SK-N-SH treated with all-trans-retinoic acid at 6 μM for 48 hours (cell line): ENCODE measurements at regions not wholly inside any gene's neighbourhood (a gene's known extent, or its start where the extent isn't known, plus 50 kb on each side); places are given as distances from the start of the nearest gene placed in this dataset.

Experiments
- ATAC-seq: fragments of 200-7000 bp; cut with Tn5 transposase; 3 replicates; pipeline ENCODE4 v1.9.1; 2020; ENCODE audit warnings: mild to moderate bottlenecking, moderate library complexity
- ARNTL ChIP-seq: fragments of 450-650 bp; formaldehyde crosslinking; IDR thresholded peaks from 2 replicates; pipeline ENCODE4 v1.5.0; 2020; ENCODE audit warnings: low read depth, mild to moderate bottlenecking, moderate library complexity, borderline replicate concordance
- BACH2 ChIP-seq: fragments of 250-450 bp; sonication (Bioruptor Pico); IDR thresholded peaks from 2 replicates; pipeline ENCODE4 v1.9.0; 2021; ENCODE audit warnings: mild to moderate bottlenecking, borderline replicate concordance
- CSDC2 ChIP-seq: fragments of 250-450 bp; sonication (Bioruptor Pico); IDR thresholded peaks from 2 replicates; pipeline ENCODE4 v1.5.0; 2020; ENCODE audit warnings: mild to moderate bottlenecking, moderate library complexity
- ESRRG ChIP-seq: fragments of 250-450 bp; sonication (Bioruptor Pico); IDR thresholded peaks from 2 replicates; pipeline ENCODE4 v1.6.1; 2021; ENCODE audit warnings: mild to moderate bottlenecking
- GLIS3 ChIP-seq: fragments of 250-450 bp; sonication (Bioruptor Pico); IDR thresholded peaks from 2 replicates; pipeline ENCODE4 v1.5.0; 2020; ENCODE audit warnings: mild to moderate bottlenecking, moderate library complexity
- ISL1 ChIP-seq: fragments of 250-450 bp; sonication (Bioruptor Pico); IDR thresholded peaks from 2 replicates; pipeline ENCODE4 v2.1.2; 2022; ENCODE audit warnings: mild to moderate bottlenecking, moderate library complexity
- OSR1 ChIP-seq: fragments of 250-450 bp; sonication (Bioruptor Pico); IDR thresholded peaks from 2 replicates; pipeline ENCODE4 v1.8.0; 2022; ENCODE audit warnings: moderate library complexity, mild to moderate bottlenecking, inconsistent platforms
- PPARA ChIP-seq: fragments of 250-450 bp; sonication (Bioruptor Pico); IDR thresholded peaks from 2 replicates; pipeline ENCODE4 v1.5.0; 2020; ENCODE audit warnings: mild to moderate bottlenecking, borderline replicate concordance
- SNAI2 ChIP-seq: fragments of 250-450 bp; sonication (Bioruptor Pico); IDR thresholded peaks from 2 replicates; pipeline ENCODE4 v1.5.0; 2020; ENCODE audit warnings: mild to moderate bottlenecking, moderate library complexity
- TCF4 ChIP-seq: fragments of 250-450 bp; sonication (Bioruptor Pico); IDR thresholded peaks from 2 replicates; pipeline ENCODE4 v1.8.0; 2021; ENCODE audit warnings: mild to moderate bottlenecking, moderate library complexity, borderline replicate concordance
- TOX ChIP-seq: fragments of 250-450 bp; sonication (Bioruptor Pico); IDR thresholded peaks from 2 replicates; pipeline ENCODE4 v1.8.0; 2021; ENCODE audit warnings: mild to moderate bottlenecking, moderate library complexity, borderline replicate concordance
- TSHZ2 ChIP-seq: fragments of 250-450 bp; sonication (Bioruptor Pico); IDR thresholded peaks from 2 replicates; pipeline ENCODE4 v1.5.0; 2020; ENCODE audit warnings: mild to moderate bottlenecking, moderate library complexity
- ZC3H10 ChIP-seq: fragments of 250-450 bp; sonication (Bioruptor Pico); IDR thresholded peaks from 2 replicates; pipeline ENCODE4 v1.5.1; 2021; ENCODE audit warnings: mild to moderate bottlenecking, moderate library complexity
- ZFP3 ChIP-seq: fragments of 250-450 bp; sonication (Bioruptor Pico); IDR thresholded peaks from 2 replicates; pipeline ENCODE4 v1.5.0; 2020; ENCODE audit warnings: mild to moderate bottlenecking, moderate library complexity
- ZNF565 ChIP-seq: fragments of 450-650 bp; formaldehyde crosslinking; conservative IDR thresholded peaks from 2 replicates; pipeline ENCODE4 v1.5.0; 2020; ENCODE audit warnings: low read depth, mild to moderate bottlenecking, moderate library complexity
- ZNF70 ChIP-seq: fragments of 450-650 bp; formaldehyde crosslinking; IDR thresholded peaks from 2 replicates; pipeline ENCODE4 v1.5.0; 2020; ENCODE audit warnings: mild to moderate bottlenecking, moderate library complexity
- TF ChIP-seq, protein P1 (sequence below): fragments of 250-450 bp; sonication (Bioruptor Pico); IDR thresholded peaks from 2 replicates; pipeline ENCODE4 v1.8.0; 2020; ENCODE audit warnings: mild to moderate bottlenecking, moderate library complexity, borderline replicate concordance
- TF ChIP-seq, protein P2 (sequence below): fragments of 250-450 bp; sonication (Bioruptor Pico); IDR thresholded peaks from 2 replicates; pipeline ENCODE4 v1.5.1; 2020; ENCODE audit warnings: low read depth, mild to moderate bottlenecking, moderate library complexity

DNA sequence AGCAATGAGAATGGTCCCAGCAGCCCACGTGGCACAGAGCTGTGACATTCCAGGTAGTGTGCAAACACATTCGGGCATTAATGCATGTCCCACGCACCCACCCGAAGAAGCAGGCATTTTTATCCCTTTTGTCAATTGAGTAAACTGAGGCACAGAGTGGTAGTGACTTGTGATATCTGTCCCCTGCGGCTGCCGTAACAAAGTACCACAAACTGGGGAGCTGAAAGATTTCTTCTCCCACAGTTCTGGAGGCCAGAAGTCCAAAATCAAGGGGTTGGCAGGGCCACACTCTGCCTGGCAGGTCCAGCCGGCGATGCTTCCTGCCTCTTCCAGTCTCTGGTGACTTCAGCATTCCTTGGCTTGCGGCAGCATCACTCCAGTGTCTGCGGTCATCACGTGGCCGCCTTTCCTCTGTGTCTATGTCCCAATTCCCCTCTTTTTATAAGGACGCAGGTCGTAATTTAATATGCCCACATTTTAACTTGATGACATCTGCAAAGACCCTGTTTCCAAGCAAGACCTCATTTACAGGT lies 221.9 kb upstream of the GSE1 start:
- no peak for ATAC-seq
- no peak for TF ChIP-seq PPARA (CRISPR knock-in tag)

DNA sequence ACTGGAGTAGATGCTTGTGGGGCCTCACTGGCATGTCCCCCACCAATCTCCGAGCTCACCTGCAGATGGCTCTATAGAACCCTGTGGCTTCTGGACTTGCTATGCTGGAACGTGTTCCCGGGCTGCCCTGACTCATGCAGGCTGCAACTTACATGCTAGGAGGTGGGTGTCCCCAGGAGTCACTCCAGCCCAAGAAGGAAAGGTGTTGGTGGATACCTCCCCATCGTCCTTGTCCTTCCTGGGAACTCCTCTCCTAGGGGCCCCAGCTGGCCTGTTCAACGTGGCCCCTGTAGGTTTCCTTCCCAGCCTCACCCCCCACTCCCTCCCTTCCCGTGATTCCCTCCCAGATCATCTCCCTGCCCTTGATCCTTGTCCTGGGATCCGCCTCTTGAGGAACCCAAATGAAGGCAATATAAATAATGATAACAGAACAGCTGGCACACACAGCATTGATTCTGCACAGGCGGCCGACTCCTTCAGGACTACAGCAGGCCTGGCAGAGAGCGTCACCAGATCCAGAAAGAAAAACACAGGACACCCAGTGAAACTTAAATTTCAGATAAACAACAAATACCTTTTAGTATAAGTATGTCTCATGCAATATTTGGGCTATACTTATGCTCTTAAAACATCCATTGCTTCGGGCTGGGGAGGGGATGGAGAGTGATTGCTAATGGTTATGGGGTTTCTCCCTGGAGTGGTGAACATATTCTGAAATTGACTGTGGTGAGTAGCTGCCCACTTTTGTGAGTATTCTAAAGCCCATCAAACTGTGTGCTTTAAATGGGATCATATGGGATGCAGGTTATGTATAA lies 221.1 kb upstream of the GSE1 start:
- no peak for ATAC-seq
- TF ChIP-seq CSDC2 (no peak), TSHZ2 (CRISPR knock-in tag) (no peak), PPARA (CRISPR knock-in tag) (no peak), BACH2 (CRISPR knock-in tag) (no peak), ZFP3 (CRISPR knock-in tag) (no peak), ZNF565 (CRISPR knock-in tag) (no peak), ZNF70 (no peak), SNAI2 (CRISPR knock-in tag) (no peak), ISL1 (no peak), OSR1 (CRISPR knock-in tag) (no peak), ESRRG (CRISPR knock-in tag) (no peak)

DNA sequence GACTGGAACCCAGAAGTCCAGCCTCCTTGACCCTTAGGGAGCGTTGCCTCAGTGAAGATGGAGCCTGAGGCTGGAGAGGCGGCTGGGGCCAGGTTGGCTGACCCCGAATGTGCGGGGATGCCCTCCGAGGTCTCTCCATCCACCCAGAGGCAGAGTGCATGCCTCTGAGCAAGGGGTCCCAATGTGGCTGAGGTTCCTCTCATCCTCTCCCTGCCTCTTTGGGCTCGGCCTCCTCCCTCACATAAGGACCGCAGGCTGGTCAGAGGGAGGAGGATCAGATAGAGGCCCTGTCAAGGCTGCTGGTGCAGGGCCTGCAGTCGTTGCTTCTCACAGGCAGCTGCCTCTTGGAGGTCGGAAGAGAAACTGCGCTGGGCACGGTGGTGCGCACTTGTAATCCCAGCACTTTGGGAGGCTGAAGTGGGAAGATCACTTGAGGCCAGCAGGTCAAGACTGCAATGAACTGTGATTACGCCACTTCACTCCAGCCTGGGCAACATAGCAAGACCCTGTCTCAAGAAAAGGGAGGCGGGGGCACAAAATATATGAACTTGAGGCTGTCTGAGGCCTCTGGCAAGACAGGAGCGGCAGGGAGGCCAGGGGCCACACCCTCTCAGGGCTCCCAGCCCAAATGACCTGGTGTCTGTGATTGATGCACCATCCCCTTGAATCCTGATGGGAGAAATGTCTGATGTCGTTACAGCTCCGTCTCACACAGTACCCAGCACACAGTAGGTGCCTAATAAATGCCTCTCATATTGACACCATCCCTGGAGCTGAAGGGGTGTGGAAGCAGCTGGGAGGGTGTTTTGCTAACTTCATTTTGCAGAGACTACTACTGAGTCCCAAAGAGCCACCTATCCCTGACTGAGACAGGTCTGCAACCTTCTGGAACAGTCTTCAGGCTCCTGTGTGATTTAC lies 220.1 kb upstream of the GSE1 start:
- ATAC-seq: no peak
- TF ChIP-seq, protein P1, sequence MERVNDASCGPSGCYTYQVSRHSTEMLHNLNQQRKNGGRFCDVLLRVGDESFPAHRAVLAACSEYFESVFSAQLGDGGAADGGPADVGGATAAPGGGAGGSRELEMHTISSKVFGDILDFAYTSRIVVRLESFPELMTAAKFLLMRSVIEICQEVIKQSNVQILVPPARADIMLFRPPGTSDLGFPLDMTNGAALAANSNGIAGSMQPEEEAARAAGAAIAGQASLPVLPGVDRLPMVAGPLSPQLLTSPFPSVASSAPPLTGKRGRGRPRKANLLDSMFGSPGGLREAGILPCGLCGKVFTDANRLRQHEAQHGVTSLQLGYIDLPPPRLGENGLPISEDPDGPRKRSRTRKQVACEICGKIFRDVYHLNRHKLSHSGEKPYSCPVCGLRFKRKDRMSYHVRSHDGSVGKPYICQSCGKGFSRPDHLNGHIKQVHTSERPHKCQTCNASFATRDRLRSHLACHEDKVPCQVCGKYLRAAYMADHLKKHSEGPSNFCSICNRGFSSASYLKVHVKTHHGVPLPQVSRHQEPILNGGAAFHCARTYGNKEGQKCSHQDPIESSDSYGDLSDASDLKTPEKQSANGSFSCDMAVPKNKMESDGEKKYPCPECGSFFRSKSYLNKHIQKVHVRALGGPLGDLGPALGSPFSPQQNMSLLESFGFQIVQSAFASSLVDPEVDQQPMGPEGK: no peak
- TF ChIP-seq ARNTL (CRISPR knock-in tag): no peak
- no peak for TF ChIP-seq ZC3H10 (CRISPR knock-in tag)
- no peak for TF ChIP-seq ISL1
- TF ChIP-seq PPARA (CRISPR knock-in tag): no peak
- no peak for TF ChIP-seq BACH2 (CRISPR knock-in tag)
- TF ChIP-seq CSDC2: no peak
- TF ChIP-seq SNAI2 (CRISPR knock-in tag): no peak
- no peak for TF ChIP-seq ESRRG (CRISPR knock-in tag)
- no peak for TF ChIP-seq GLIS3
- TF ChIP-seq TCF4 (CRISPR knock-in tag): no peak
- TF ChIP-seq, protein P2, sequence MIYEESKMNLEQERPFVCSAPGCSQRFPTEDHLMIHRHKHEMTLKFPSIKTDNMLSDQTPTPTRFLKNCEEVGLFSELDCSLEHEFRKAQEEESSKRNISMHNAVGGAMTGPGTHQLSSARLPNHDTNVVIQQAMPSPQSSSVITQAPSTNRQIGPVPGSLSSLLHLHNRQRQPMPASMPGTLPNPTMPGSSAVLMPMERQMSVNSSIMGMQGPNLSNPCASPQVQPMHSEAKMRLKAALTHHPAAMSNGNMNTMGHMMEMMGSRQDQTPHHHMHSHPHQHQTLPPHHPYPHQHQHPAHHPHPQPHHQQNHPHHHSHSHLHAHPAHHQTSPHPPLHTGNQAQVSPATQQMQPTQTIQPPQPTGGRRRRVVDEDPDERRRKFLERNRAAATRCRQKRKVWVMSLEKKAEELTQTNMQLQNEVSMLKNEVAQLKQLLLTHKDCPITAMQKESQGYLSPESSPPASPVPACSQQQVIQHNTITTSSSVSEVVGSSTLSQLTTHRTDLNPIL (CRISPR knock-in tag): no peak
- no peak for TF ChIP-seq TSHZ2 (CRISPR knock-in tag)
- TF ChIP-seq TOX (CRISPR knock-in tag): no peak
